ENCODE measurements at regions not wholly inside any gene's neighbourhood (a gene's known extent, or its start where the extent isn't known, plus 50 kb on each side); places are given as distances from the start of the nearest gene placed in this dataset.

DNA sequence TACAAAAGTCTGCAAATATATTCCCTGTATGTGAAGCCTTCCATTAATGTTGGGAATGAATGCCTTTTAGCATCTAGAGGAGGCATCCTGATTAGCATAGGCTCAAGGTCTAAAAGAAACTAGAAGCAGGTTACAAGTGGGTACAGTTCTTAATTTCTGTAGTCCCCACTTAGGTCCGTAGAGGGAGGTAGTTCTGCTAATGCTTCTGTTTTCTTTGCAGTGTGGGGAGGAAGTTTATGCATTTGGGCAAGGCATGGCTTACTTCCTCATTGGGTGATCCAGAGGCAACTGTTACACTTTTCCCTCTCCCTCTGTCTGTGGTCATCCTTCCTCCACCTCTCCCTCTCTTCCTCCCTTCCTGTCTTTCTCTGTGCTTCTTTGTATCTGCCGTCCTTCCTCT lies 108.4 kb upstream of the ZKSCAN2 start:
- Histone ChIP-seq H2AK5ac (ENCODE audit: low read depth, low read length) (no peak overlapping the region), H3K9me3 (ENCODE audit: insufficient read depth in 2 of 2, low read depth in 1 of 2, low read length in 1 of 2) (no peaks in the 10 kb centered on the region), H3K27ac (ENCODE audit: low read depth, low read length) (no peak overlapping the region), H4K5ac (ENCODE audit: insufficient read length, low read depth, low read length) (no peak overlapping the region), H2AFZ (ENCODE audit: low read length) (peak overlapping the region; percentile 76; the same call in 1 of the 2 replicates), H3K4me2 (ENCODE audit: insufficient read depth in 1 of 2, low read depth in 2 of 2, low read length in 2 of 2) (no peak overlapping the region), H2BK5ac (ENCODE audit: low read depth, low read length) (no peak overlapping the region), H2BK20ac (ENCODE audit: low read length) (no peak overlapping the region), H3K27me3 (replicated peaks in 1 of 4; ENCODE audit: control insufficient read depth in 3 of 4, extremely low read depth in 1 of 4, insufficient read depth in 3 of 4, low read length in 3 of 4) (no peaks in the 10 kb centered on the region), H4K8ac (ENCODE audit: extremely low read depth, insufficient read depth, low read length) (no peak overlapping the region), H3K9ac (replicated peaks in 1 of 4; ENCODE audit: extremely low read depth in 1 of 4, low read depth in 3 of 4, low read length in 3 of 4) (no peak overlapping the region), H4K20me1 (replicated peaks in 1 of 2; ENCODE audit: control insufficient read depth in 1 of 2, insufficient read depth in 2 of 2, low read length in 2 of 2) (no peaks in the 10 kb centered on the region), H3K79me2 (ENCODE audit: control insufficient read depth in 1 of 2, insufficient read depth in 2 of 2, low read length in 2 of 2) (no peaks in the 10 kb centered on the region), H3K4me1 (replicated peaks in 1 of 4; ENCODE audit: control insufficient read depth in 3 of 4, insufficient read depth in 4 of 4, low read length in 3 of 4) (no peaks in the 10 kb centered on the region), H3K56ac (replicated peaks; ENCODE audit: insufficient read length, low read depth, low read length) (no peak overlapping the region), H4K91ac (replicated peaks; ENCODE audit: insufficient read length, low read length) (no peak overlapping the region), H3K23me2 (ENCODE audit: low read depth, low read length) (no peaks in the 10 kb centered on the region), H3K14ac (ENCODE audit: insufficient read length) (no peak overlapping the region), H3K4me3 (ENCODE audit: extremely low read depth in 1 of 4, insufficient read depth in 2 of 4, low read depth in 3 of 4, low read length in 4 of 4) (no peak overlapping the region), H3K36me3 (ENCODE audit: control insufficient read depth in 2 of 4, insufficient read depth in 4 of 4, low read length in 3 of 4) (no peaks in the 10 kb centered on the region), H3K79me1 (ENCODE audit: low read depth, low read length) (no peaks in the 10 kb centered on the region), H2BK120ac (replicated peaks; ENCODE audit: low read depth, low read length) (no peak overlapping the region), H2BK15ac (ENCODE audit: low read length) (0 out of 2 replicates have a peak overlapping the region, but pooled peaks have one; percentile 25), H3K4ac (replicated peaks; ENCODE audit: insufficient read length, low read depth, low read length) (no peak overlapping the region), H3K23ac (ENCODE audit: insufficient read length) (no peak overlapping the region), H3K18ac (ENCODE audit: extremely low read depth, low read length) (no peak overlapping the region), H2BK12ac (ENCODE audit: low read depth, low read length) (no peak overlapping the region)
- FAIRE-seq = no peak
- 73% methylated on average over 2 of the region's 2 CpGs; no CpG with 5 or more reads in 1 of the 2 experiments for WGBS, 2 experiments (ENCODE audit: extremely low coverage in 1 of 2, insufficient coverage in 1 of 2, insufficient read length in 1 of 2, insufficient replicate concordance in 2 of 2, low coverage in 1 of 2, low lambda C conversion rate in 2 of 2, missing lambda C conversion rate in 1 of 2)
- CTCF ChIA-PET (ENCODE audit: partially characterized antibody) = interaction anchor here (0.6 to 1.3 kb wide), 6 partner anchors 9 to 485 kb away, joined by 3 to 4 read pairs (median 4); no protein-coding TSS in a partner anchor
- POLR2A ChIA-PET (ENCODE audit: partially characterized antibody) = no interaction called here
- no peak for DNase-seq (ENCODE audit: low read depth in 1 of 2, low spot score in 2 of 2)
- TF ChIP-seq POU5F1 (IDR thresholded peaks at IDR 0.05; ENCODE audit: low read depth, low read length) = no peak
- no peak for TF ChIP-seq SIRT6 (IDR thresholded peaks at IDR 0.05; ENCODE audit: low read length)
- TF ChIP-seq RAD21 (IDR thresholded peaks at IDR 0.05 in 1 of 2, conservative IDR thresholded peaks at IDR 0.05 in 1 of 2; ENCODE audit: low read depth in 2 of 2, low read length in 2 of 2) = peak; percentile 33 to 53; a peak in 3 of 4 replicates
- no peak for TF ChIP-seq NRF1 (IDR thresholded peaks at IDR 0.05; ENCODE audit: low read depth, low read length)
- TF ChIP-seq, protein P1, sequence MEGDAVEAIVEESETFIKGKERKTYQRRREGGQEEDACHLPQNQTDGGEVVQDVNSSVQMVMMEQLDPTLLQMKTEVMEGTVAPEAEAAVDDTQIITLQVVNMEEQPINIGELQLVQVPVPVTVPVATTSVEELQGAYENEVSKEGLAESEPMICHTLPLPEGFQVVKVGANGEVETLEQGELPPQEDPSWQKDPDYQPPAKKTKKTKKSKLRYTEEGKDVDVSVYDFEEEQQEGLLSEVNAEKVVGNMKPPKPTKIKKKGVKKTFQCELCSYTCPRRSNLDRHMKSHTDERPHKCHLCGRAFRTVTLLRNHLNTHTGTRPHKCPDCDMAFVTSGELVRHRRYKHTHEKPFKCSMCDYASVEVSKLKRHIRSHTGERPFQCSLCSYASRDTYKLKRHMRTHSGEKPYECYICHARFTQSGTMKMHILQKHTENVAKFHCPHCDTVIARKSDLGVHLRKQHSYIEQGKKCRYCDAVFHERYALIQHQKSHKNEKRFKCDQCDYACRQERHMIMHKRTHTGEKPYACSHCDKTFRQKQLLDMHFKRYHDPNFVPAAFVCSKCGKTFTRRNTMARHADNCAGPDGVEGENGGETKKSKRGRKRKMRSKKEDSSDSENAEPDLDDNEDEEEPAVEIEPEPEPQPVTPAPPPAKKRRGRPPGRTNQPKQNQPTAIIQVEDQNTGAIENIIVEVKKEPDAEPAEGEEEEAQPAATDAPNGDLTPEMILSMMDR (IDR thresholded peaks at IDR 0.05; ENCODE audit: control extremely low read depth in 1 of 3, insufficient read depth in 1 of 3, low read depth in 1 of 3, low read length in 3 of 3) = peak in 1 of 3 experiments; percentile 49; a peak in 1 of 4 replicates
- no peak for TF ChIP-seq TAF1 (IDR thresholded peaks at IDR 0.05; ENCODE audit: low read depth, low read length)
- no peak for TF ChIP-seq CBX5 (IDR thresholded peaks at IDR 0.05; ENCODE audit: low read depth, low read length)

Measured in H1 (cell line).